ENCODE measurements at regions not wholly inside any gene's neighbourhood (a gene's known extent, or its start where the extent isn't known, plus 50 kb on each side); places are given as distances from the start of the nearest gene placed in this dataset.

- TF ChIP-seq GABPA (IDR thresholded peaks at IDR 0.05; ENCODE audit: low read depth) (no peak), POLR2AphosphoS5 (IDR thresholded peaks at IDR 0.05; ENCODE audit: low read depth) (no peak), CTCF (IDR thresholded peaks at IDR 0.05; ENCODE audit: insufficient read depth, low read length) (no peak)
These were observed 97.1 kb downstream of the DUSP10 start for GRCh38 chr1:221644663-221645258.
